ENCODE measurements at regions not wholly inside any gene's neighbourhood (a gene's known extent, or its start where the extent isn't known, plus 50 kb on each side); places are given as distances from the start of the nearest gene placed in this dataset.
A peak's percentile ranks its signal among the peaks of the same experiment; 100 is the strongest.

- no peak overlapping the region for H3K4me3 ChIP-seq
- no peaks in the 10 kb centered on the region for H3K9me2 ChIP-seq (replicated peaks; ENCODE audit: insufficient read depth)
- no peaks in the 10 kb centered on the region for H3K9me3 ChIP-seq (ENCODE audit: low read depth)
- H3K4me1 ChIP-seq (ENCODE audit: insufficient read depth) = no peaks in the 10 kb centered on the region
- H3K79me2 ChIP-seq = no peaks in the 10 kb centered on the region
- DNase-seq (ENCODE audit: low spot score) = no peak
- no peak for TF ChIP-seq EZH2phosphoT487 (IDR thresholded peaks at IDR 0.05; ENCODE audit: low read depth, severe bottlenecking, unreplicated experiment)
- no peak for TF ChIP-seq CTCF (IDR thresholded peaks at IDR 0.05; ENCODE audit: poor library complexity)
- TF ChIP-seq EZH2 (IDR thresholded peaks at IDR 0.05; ENCODE audit: borderline replicate concordance) = no peak
- WGBS (ENCODE audit: low lambda C conversion rate, missing lambda C conversion rate) = 84% methylated on average over 8 of the region's 8 CpGs
- H3K27ac ChIP-seq = no peak overlapping the region
- H3K27me3 ChIP-seq = no peaks in the 10 kb centered on the region
- H3K36me3 ChIP-seq (replicated peaks; ENCODE audit: insufficient read depth, low read depth) = no peaks in the 10 kb centered on the region
- no peaks in the 10 kb centered on the region for H4K20me1 ChIP-seq (ENCODE audit: insufficient read depth, poor library complexity, severe bottlenecking)
- no peak overlapping the region for H3K4me2 ChIP-seq
- H2AFZ ChIP-seq = no peak overlapping the region
Observed at GRCh38 chr14:100644784-100645183, 57.6 kb upstream of the BEGAIN start.

GRCh38 chr14:100645196-100645981 is 58.2 kb upstream of the BEGAIN start:
- TF ChIP-seq EZH2 (IDR thresholded peaks at IDR 0.05; ENCODE audit: borderline replicate concordance) (no peak), CTCF (IDR thresholded peaks at IDR 0.05; ENCODE audit: poor library complexity) (peak; percentile 79)
- Histone ChIP-seq H2AFZ (no peak overlapping the region), H3K9me2 (replicated peaks; ENCODE audit: insufficient read depth) (no peaks in the 10 kb centered on the region), H3K27ac (no peak overlapping the region), H3K27me3 (no peaks in the 10 kb centered on the region), H4K20me1 (ENCODE audit: insufficient read depth, poor library complexity, severe bottlenecking) (no peaks in the 10 kb centered on the region), H3K4me1 (ENCODE audit: insufficient read depth) (no peaks in the 10 kb centered on the region), H3K36me3 (replicated peaks; ENCODE audit: insufficient read depth, low read depth) (no peaks in the 10 kb centered on the region), H3K79me2 (no peaks in the 10 kb centered on the region), H3K4me2 (peak overlapping the region; percentile 22), H3K9me3 (ENCODE audit: low read depth) (no peaks in the 10 kb centered on the region), H3K4me3 (no peak overlapping the region)
- peak; percentile 94 for DNase-seq (ENCODE audit: low spot score)
- WGBS (ENCODE audit: low lambda C conversion rate, missing lambda C conversion rate) = 43% methylated on average over 12 of the region's 12 CpGs

- no peak for DNase-seq (ENCODE audit: low spot score)
- Histone ChIP-seq H3K27ac (no peak overlapping the region), H3K79me2 (no peaks in the 10 kb centered on the region), H3K36me3 (replicated peaks; ENCODE audit: insufficient read depth, low read depth) (no peaks in the 10 kb centered on the region), H3K4me3 (no peak overlapping the region), H2AFZ (no peak overlapping the region), H3K9me3 (ENCODE audit: low read depth) (no peaks in the 10 kb centered on the region), H4K20me1 (ENCODE audit: insufficient read depth, poor library complexity, severe bottlenecking) (no peaks in the 10 kb centered on the region), H3K27me3 (no peaks in the 10 kb centered on the region), H3K4me1 (ENCODE audit: insufficient read depth) (no peaks in the 10 kb centered on the region), H3K9me2 (replicated peaks; ENCODE audit: insufficient read depth) (no peaks in the 10 kb centered on the region), H3K4me2 (no peak overlapping the region)
- no peak for TF ChIP-seq CTCF (IDR thresholded peaks at IDR 0.05; ENCODE audit: poor library complexity)
- no peak for TF ChIP-seq EZH2 (IDR thresholded peaks at IDR 0.05; ENCODE audit: borderline replicate concordance)
- no peak for TF ChIP-seq EZH2phosphoT487 (IDR thresholded peaks at IDR 0.05; ENCODE audit: low read depth, severe bottlenecking, unreplicated experiment)
- 43% methylated on average over 3 of the region's 3 CpGs for WGBS (ENCODE audit: low lambda C conversion rate, missing lambda C conversion rate)
Observed at GRCh38 chr14:100645982-100646314, 58.7 kb upstream of the BEGAIN start.

Measured in hepatocyte (in vitro differentiated cells).